ENCODE measurements at regions not wholly inside any gene's neighbourhood (a gene's known extent, or its start where the extent isn't known, plus 50 kb on each side); places are given as distances from the start of the nearest gene placed in this dataset.
"Not testable (repeated sequence)": the region's sequence is repeated elsewhere in the genome, so short reads cannot be mapped to it uniquely, and the experiment has no call there.

GRCh38 chr7:121560267-121560990 lies 164.3 kb upstream of the FAM3C start:
- no peak for DNase-seq

- DNase-seq: no peak
These were observed 162.2 kb upstream of the FAM3C start for GRCh38 chr7:121558288-121558687.

GRCh38 chr7:121557034-121557892 lies 161.2 kb upstream of the FAM3C start:
- DNase-seq: no peak

GRCh38 chr7:121555558-121555957 lies 159.4 kb upstream of the FAM3C start:
- DNase-seq: no peak

GRCh38 chr7:121547544-121548092 lies 151.5 kb upstream of the FAM3C start:
- DNase-seq: no peak

- DNase-seq: no peak
These were observed 150.8 kb upstream of the FAM3C start for GRCh38 chr7:121546632-121547543.

- no peak for DNase-seq
These were observed 149.3 kb upstream of the FAM3C start for GRCh38 chr7:121545418-121545817.

- no peak for DNase-seq
These were observed 148.6 kb upstream of the FAM3C start for GRCh38 chr7:121544726-121545125.

GRCh38 chr7:121544238-121544637 lies 148.1 kb upstream of the FAM3C start:
- DNase-seq: no peak

GRCh38 chr7:121541457-121541856 lies 145.3 kb upstream of the FAM3C start:
- no peak for DNase-seq

GRCh38 chr7:121540138-121540537 lies 144.0 kb upstream of the FAM3C start:
- no peak for DNase-seq

GRCh38 chr7:121537031-121537430 lies 140.9 kb upstream of the FAM3C start:
- no peak for DNase-seq

GRCh38 chr7:121531175-121532070 lies 135.3 kb upstream of the FAM3C start:
- no peak for DNase-seq

- DNase-seq: no peak
These were observed 134.4 kb upstream of the FAM3C start for GRCh38 chr7:121530227-121531174.

- no peak for DNase-seq
These were observed 132.9 kb upstream of the FAM3C start for GRCh38 chr7:121529003-121529402.

GRCh38 chr7:121526210-121526609 lies 130.1 kb upstream of the FAM3C start:
- DNase-seq: not testable (repeated sequence)

GRCh38 chr7:121525155-121525819 lies 129.2 kb upstream of the FAM3C start:
- DNase-seq: peak; percentile 42

- DNase-seq: no peak
These were observed 125.7 kb upstream of the FAM3C start for GRCh38 chr7:121521711-121522400.

- no peak for DNase-seq
These were observed 124.8 kb upstream of the FAM3C start for GRCh38 chr7:121520911-121521310.

Measured in right hindlimb (tissue), 1 donor.